ENCODE measurements at regions not wholly inside any gene's neighbourhood (a gene's known extent, or its start where the extent isn't known, plus 50 kb on each side); places are given as distances from the start of the nearest gene placed in this dataset.
"Not testable (repeated sequence)": the region's sequence is repeated elsewhere in the genome, so short reads cannot be mapped to it uniquely, and the experiment has no call there.

- Histone ChIP-seq H3K9me3 (no peaks in the 10 kb centered on the region), H3K27ac (no peak overlapping the region), H3K27me3 (no peaks in the 10 kb centered on the region), H3K4me1 (no peaks in the 10 kb centered on the region), H3K36me3 (no peaks in the 10 kb centered on the region), H3K4me3 (no peak overlapping the region)
- no peak for DNase-seq
- TF ChIP-seq POLR2A (IDR thresholded peaks at IDR 0.05) (no peak), CTCF (IDR thresholded peaks at IDR 0.05) (no peak)
- intact Hi-C loops (cut with DNase I; ENCODE audit: low total_unique reads) = no loop called here
Measured at GRCh38 chr22:22772883-22773282, 114.7 kb upstream of the IGLL5 start.

DNA sequence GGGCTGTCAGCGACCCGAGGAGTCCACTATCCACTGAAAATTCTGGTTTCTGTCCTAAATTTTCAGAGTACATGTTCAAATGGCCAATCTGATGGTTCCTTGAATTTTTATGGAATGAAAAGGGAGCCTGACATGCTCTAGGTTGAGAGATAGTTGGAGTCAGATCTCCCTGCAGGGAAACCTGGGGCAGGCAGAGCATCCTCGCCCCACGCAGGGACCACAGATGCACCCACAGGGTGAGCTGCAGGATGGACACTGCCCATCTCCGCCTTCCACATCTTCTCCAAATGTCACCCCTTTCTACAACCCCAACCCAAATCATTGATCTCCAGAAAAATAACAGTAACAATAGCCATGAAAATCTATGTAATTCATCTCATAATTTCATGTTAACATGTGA is 114.2 kb upstream of the IGLL5 start:
- TF ChIP-seq CTCF (IDR thresholded peaks at IDR 0.05) (no peak), POLR2A (IDR thresholded peaks at IDR 0.05) (no peak)
- H3K27ac ChIP-seq = no peak overlapping the region
- H3K4me3 ChIP-seq = no peak overlapping the region
- no peaks in the 10 kb centered on the region for H3K27me3 ChIP-seq
- no peaks in the 10 kb centered on the region for H3K4me1 ChIP-seq
- H3K9me3 ChIP-seq = no peaks in the 10 kb centered on the region
- no peak for DNase-seq
- intact Hi-C loops (cut with DNase I; ENCODE audit: low total_unique reads) = no loop called here
- H3K36me3 ChIP-seq = no peaks in the 10 kb centered on the region

DNA sequence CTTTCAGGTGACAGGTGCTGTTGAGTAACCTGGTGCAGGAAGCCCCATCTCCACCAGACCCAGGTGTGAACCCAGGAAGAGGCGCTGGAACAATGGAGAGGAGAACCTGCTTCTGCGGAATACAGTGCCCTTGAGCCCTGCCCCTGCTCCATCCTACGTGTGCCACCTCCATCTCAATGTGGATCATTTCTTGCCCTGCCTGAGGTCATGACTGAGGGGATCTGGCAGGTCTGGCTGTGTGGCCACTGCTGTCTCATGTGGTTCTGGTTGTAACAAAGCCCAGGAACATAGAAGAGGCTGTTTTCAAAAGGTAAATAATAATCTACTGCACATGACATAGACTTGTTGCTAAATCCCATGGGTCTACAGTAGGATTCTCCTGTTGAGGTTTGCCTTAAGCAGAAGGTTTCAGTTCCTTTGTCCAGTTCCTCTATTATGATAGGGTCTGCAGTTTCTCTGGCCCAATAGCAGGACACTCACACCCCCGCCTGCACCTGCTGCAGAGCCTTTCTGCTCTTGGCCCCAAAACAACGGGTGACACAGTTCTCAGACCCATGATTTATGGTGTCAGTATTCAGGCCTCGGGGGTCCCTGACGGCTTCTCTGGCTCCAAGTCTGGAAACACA is 113.5 kb upstream of the IGLL5 start:
- TF ChIP-seq POLR2A (IDR thresholded peaks at IDR 0.05) (no peak), CTCF (IDR thresholded peaks at IDR 0.05) (no peak)
- no peaks in the 10 kb centered on the region for H3K9me3 ChIP-seq
- intact Hi-C loops (cut with DNase I; ENCODE audit: low total_unique reads) = no loop called here

DNA sequence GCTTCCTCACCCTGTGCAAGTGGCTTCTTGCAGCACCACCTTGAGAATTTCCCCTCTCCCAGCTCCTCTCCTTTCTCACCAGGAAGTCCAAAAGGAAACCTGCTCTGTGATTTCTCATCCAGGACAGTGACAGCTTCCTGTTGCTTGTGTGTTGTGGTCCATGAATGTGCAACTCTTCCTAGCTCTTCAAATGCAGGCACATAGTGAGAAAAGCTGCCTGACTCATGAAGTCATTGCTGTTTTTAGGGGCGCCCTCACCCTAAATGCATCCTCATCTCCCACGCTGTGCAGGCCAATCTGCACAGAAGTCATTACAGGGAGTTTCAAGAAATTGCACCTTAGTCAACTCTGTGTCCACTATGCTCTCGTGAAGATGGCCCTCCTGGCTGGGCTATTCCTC is 112.9 kb upstream of the IGLL5 start:
- H3K4me1 ChIP-seq; intact Hi-C loops (cut with DNase I; ENCODE audit: low total_unique reads); DNase-seq; H3K27me3 ChIP-seq; H3K4me3 ChIP-seq; H3K9me3 ChIP-seq; H3K27ac ChIP-seq; H3K36me3 ChIP-seq: not testable (repeated sequence)

More for the DNA sequence above, 113.5 kb upstream of the IGLL5 start:
- no peak overlapping the region for H3K27ac ChIP-seq
- no peaks in the 10 kb centered on the region for H3K36me3 ChIP-seq
- no peak overlapping the region for H3K4me3 ChIP-seq
- H3K4me1 ChIP-seq = no peaks in the 10 kb centered on the region
- no peaks in the 10 kb centered on the region for H3K27me3 ChIP-seq
- DNase-seq = no peak

- Histone ChIP-seq H3K4me3 (no peak overlapping the region), H3K36me3 (no peaks in the 10 kb centered on the region), H3K27ac (no peak overlapping the region), H3K4me1 (no peaks in the 10 kb centered on the region), H3K9me3 (no peaks in the 10 kb centered on the region), H3K27me3 (no peaks in the 10 kb centered on the region)
- TF ChIP-seq CTCF (IDR thresholded peaks at IDR 0.05) = no peak
- no peak for TF ChIP-seq POLR2A (IDR thresholded peaks at IDR 0.05)
- intact Hi-C loops (cut with DNase I; ENCODE audit: low total_unique reads) = no loop called here
- DNase-seq = no peak
Measured at GRCh38 chr22:22776121-22776520, 111.5 kb upstream of the IGLL5 start.

DNA sequence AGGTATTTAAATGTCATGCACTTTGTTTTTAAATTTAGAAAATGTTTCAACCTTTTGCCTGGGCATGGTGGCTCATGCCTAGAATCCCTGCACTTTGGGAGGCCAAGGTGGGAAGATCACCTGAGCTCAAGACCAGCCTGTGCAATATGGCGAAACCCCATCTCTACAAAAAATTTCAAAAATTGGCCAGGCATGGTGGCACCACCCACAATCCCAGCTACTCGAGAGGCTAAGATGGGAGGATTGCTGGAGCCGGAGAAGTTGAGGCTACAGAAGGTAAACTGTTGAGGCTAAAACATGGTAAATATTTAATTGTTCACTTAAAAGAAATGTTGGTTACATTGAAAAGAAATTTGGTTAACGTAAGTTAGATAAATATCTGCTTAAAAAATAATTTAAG is 108.4 kb upstream of the IGLL5 start:
- no peaks in the 10 kb centered on the region for H3K9me3 ChIP-seq
- intact Hi-C loops (cut with DNase I; ENCODE audit: low total_unique reads) = no loop called here
- H3K4me1 ChIP-seq = no peaks in the 10 kb centered on the region
- no peak for TF ChIP-seq POLR2A (IDR thresholded peaks at IDR 0.05)
- TF ChIP-seq CTCF (IDR thresholded peaks at IDR 0.05) = no peak
- no peaks in the 10 kb centered on the region for H3K27me3 ChIP-seq
- no peak overlapping the region for H3K4me3 ChIP-seq
- no peaks in the 10 kb centered on the region for H3K36me3 ChIP-seq
- H3K27ac ChIP-seq = no peak overlapping the region
- no peak for DNase-seq
